ENCODE measurements at regions not wholly inside any gene's neighbourhood (a gene's known extent, or its start where the extent isn't known, plus 50 kb on each side); places are given as distances from the start of the nearest gene placed in this dataset.

DNA sequence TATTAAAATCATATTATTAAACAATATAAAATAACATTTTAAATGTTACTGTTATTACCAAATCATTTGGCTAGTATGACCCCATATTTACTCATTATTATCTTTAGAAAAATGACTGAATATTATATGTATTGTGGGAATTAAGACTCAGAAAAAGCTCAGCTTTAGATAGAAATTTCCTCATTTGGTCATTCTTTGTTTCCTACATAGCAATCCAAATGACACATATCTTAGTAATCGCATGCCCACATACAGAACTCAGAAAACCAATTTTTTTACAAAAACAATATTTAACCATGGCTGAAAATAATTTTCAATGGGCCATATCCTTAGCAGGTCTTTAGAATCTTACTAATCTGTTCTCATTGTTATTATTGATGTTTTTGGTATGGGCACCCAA lies 53.8 kb upstream of the TSLP start:
- DNase-seq (ENCODE audit: extremely low read depth, insufficient read length) = no peak
- Histone ChIP-seq H3K27me3 (replicated peaks; ENCODE audit: control insufficient read depth, insufficient read depth, low read length) (no peaks in the 10 kb centered on the region), H3K4me3 (replicated peaks; ENCODE audit: low read depth, low read length) (no peak overlapping the region), H3K36me3 (ENCODE audit: control insufficient read depth, insufficient read depth, low read length) (no peaks in the 10 kb centered on the region)
- TF ChIP-seq, protein P1, sequence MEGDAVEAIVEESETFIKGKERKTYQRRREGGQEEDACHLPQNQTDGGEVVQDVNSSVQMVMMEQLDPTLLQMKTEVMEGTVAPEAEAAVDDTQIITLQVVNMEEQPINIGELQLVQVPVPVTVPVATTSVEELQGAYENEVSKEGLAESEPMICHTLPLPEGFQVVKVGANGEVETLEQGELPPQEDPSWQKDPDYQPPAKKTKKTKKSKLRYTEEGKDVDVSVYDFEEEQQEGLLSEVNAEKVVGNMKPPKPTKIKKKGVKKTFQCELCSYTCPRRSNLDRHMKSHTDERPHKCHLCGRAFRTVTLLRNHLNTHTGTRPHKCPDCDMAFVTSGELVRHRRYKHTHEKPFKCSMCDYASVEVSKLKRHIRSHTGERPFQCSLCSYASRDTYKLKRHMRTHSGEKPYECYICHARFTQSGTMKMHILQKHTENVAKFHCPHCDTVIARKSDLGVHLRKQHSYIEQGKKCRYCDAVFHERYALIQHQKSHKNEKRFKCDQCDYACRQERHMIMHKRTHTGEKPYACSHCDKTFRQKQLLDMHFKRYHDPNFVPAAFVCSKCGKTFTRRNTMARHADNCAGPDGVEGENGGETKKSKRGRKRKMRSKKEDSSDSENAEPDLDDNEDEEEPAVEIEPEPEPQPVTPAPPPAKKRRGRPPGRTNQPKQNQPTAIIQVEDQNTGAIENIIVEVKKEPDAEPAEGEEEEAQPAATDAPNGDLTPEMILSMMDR (IDR thresholded peaks at IDR 0.05; ENCODE audit: insufficient read depth, low read length, poor library complexity, severe bottlenecking) = no peak

All from GM06990 (cell line).